ENCODE measurements at regions not wholly inside any gene's neighbourhood (a gene's known extent, or its start where the extent isn't known, plus 50 kb on each side); places are given as distances from the start of the nearest gene placed in this dataset.
"Not testable (repeated sequence)": the region's sequence is repeated elsewhere in the genome, so short reads cannot be mapped to it uniquely, and the experiment has no call there.

DNA sequence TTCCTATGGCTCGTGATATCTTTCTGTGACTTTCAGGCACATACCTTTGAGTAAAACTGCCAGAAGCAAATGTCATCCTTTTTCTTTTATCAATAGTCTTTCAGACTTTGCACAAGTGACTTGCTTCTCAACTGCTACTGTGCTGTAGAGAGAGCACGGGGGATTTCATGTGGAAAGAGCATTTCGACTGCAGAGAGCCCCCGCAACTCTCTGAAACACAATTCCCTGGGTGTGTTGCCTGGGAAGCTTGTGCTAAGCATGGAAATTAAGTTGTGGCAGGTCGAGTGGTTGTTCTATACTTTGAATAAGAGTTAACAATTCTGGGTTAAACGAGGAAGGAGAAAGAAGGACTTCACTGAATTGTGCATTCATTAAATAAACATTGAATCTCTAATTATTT lies 659.1 kb downstream of the TDRD15 start:
- DNase-seq (ENCODE audit: low read depth), result no peak

DNA sequence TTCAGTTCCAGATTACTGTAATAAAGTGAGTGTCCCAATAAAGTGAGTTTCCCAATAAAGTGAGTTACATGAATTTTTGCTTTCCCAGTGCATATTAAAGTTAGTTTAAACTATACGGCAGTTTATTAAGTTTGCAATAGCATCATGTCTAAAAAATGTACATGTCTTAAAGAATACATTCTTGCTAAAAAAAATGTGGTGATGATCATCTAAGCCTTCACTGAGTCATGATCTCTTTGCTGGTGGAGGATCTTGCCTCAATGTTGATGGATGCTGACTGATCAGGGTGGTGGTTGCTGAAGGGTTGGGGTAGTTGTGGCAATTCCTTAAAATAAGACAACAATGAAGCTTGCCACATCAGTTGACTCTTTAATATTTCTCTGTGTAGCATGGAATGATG lies 664.2 kb downstream of the TDRD15 start:
- no peak for DNase-seq (ENCODE audit: low read depth)

DNA sequence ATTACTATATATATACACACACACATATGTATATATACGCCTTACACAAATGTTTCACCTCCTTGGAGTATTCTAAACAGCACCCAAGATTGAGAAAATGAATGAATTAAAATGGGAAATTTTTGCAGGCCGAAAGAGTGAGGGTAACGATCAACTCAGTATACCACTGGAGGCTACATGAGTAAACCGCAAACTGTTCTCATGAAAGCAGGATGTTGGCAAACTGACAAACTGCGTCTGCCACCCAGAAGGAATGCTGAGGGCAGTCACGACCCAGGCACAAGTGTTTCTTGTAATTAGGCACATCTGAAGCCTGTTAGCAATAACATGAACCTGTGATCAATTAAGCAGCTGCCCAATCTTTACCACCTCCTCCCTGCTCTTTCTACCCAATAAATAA lies 666.5 kb downstream of the TDRD15 start:
- DNase-seq (ENCODE audit: low read depth), result not testable (repeated sequence)

DNA sequence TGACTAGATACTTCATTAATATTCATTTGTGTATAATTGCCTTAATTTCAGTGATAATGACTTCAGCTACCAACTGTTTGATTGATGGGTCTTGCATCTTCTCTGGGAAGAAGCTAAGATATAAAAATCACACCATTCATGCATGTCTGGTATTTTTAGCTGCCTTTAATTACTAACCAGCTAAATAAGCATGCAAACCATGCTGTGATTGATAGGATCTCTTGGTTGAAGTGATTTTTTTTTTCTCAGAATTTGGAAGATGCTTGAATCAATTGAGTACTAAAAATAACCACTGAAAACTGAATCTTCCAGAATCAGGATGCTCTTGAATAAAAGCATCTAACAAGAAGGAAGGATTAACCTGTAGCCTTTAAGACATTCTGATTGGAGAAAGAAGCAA lies 668.8 kb downstream of the TDRD15 start:
- DNase-seq (ENCODE audit: low read depth), result no peak

DNA sequence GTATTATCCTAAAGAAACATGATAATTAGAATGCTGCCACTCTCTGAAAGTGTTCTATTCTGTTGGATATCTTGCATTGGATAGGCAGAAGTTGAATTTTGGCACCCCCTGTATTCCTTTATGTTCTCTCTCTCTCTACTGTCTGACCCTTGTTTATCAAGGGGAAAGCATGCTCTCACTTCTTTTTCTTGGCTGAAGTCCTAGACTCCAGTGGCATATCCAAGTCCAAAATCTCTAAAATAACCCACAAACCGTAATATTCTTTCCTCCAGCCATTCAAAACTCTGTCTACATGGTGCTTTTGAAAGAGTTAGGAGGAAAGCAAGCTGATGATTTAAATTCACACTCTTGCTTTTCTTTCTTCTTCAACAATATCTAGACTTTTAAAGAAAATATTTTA lies 669.7 kb downstream of the TDRD15 start:
- no peak for DNase-seq (ENCODE audit: low read depth)

GRCh38 chr2:21794611-21795010 lies 670.8 kb downstream of the TDRD15 start:
- DNase-seq (ENCODE audit: low read depth), result no peak

- no peak for DNase-seq (ENCODE audit: low read depth)
These were observed 676.6 kb downstream of the TDRD15 start for GRCh38 chr2:21800356-21800755.

DNA sequence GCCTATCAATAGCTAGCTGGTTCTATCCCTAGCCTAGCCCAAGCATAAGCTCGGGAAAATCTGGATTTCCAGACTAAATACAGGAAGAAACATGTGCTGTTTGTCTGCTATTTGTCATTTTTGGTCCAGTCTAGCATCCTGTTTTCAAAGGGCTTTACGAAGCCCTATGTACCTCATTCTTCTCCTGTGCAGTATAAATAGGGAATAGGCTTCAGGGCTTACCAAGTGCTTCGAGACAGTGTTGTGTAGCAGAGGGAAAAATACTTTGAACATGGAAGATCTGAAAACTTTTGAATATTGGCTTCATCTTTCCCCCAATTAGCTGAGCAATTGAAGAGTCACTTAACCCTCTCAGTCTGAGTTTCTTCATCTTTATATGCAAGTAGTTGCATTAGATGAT lies 679.8 kb downstream of the TDRD15 start:
- DNase-seq (ENCODE audit: low read depth), result no peak

DNA sequence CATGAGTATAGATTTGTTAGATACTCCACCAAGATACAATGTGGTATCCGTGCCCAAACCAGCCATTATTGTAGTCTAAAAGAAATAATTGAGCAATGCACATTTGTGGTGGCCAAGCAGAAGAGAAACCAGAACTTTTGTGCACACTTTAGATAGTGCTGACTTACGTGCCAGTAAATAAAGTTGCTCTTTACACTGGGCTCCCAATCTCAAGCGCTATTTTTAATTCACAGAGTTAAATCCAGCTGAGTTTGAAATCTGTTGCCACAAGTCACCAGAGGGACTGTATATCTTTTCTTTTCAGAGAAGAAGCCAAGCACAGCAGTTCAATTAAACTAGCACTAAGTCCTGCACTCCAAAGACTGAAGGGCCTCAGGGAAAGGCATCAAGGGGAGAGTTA lies 680.4 kb downstream of the TDRD15 start:
- no peak for DNase-seq (ENCODE audit: low read depth)

DNA sequence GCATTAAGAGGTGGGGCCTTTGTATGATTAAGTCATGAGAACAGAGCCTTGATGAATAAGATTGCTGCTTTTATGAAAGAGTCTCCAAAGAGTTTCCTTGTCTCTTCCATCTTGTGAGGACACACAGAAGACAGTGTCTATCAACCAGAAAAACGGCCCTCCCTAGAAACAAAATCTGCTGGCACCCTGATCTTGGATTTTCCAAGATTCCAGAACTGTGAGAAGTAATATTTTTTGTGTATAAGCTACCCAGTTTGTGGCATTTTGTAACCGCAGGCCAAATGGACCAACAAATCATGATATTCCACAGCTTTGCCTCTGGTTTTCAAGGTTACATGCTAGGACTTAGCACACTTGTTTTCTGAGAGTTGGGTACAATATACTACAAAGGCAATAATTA lies 687.8 kb downstream of the TDRD15 start:
- no peak for DNase-seq (ENCODE audit: low read depth)

GRCh38 chr2:21812766-21813165 lies 689.0 kb downstream of the TDRD15 start:
- DNase-seq (ENCODE audit: low read depth), result no peak

DNA sequence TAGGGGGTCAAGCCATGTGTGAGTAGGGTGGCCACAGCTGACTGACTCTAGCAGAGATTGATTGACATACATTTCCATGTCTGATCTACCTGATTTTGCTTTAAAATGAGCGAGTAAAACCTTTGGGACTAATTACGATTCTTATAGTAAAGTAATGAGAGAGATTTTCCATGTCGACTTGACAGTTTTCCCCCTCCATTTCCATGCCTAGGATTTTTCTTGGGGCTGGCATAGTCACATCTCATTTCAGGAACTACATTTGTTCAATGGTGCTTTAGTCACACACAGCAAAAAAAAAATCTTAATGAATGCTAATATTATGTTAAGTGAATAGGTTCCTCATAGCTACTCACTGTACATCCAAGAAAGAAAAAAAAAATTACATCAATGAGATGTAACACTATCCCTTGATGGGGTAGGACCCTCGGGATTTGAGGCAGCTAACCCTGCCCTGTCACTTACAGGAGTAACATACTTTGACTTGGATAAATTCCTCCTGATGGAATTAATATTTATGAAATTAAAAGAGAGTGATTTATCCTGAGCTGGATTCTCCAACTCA lies 690.9 kb downstream of the TDRD15 start:
- DNase-seq (ENCODE audit: low read depth), result no peak

DNA sequence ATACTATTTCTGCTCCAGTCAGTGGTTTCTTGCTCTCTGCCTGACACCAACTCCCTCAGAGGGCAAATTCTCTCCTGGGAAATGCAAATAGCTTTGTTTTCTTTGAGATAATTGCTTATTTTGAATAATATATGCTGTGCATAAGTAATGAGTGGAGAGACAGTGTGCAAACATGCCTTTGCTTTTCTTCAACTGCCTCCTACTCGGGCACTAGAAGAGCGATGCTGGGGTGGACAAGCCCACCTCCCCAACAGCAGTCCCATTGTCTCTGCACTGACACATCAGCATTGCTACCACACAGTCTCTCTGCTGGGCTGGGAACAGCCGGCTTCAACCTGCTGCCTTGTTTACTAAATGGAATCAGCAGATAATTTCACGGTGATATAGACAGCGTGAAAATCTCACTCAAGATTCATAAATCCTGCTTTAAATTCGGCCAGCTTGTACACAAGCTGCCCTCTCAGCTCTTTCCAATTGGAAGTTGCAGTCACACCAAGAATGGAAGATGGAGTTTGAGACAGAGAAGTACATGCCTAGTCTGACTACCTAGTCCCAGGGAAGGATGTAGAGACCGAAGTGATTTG lies 694.5 kb downstream of the TDRD15 start:
- DNase-seq (ENCODE audit: low read depth), result no peak

- DNase-seq (ENCODE audit: low read depth), result no peak
These were observed 695.7 kb downstream of the TDRD15 start for GRCh38 chr2:21819454-21819853.

- no peak for DNase-seq (ENCODE audit: low read depth)
These were observed 696.5 kb downstream of the TDRD15 start for GRCh38 chr2:21820271-21820670.

- no peak for DNase-seq (ENCODE audit: low read depth)
These were observed 698.0 kb downstream of the TDRD15 start for GRCh38 chr2:21821672-21822227.

DNA sequence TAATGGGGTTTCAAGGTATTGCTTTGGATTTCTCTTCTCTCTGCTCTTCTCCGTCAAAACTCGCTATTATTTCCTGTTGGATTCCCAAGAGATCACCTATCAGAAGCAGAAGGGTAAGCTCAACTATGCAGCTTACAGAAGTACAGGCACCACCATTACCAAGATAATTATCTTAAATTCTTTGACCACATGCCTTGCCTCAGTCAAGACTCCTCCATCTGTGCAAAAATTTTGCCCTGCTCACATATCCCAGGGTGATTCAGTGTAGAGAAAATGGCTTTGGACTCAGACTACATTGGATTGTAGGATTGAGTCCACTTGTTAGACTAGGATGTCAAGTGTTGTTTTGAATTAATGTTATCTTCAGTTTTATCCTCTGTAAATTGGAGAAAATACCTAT lies 698.7 kb downstream of the TDRD15 start:
- DNase-seq (ENCODE audit: low read depth), result no peak

- no peak for DNase-seq (ENCODE audit: low read depth)
These were observed 710.0 kb downstream of the TDRD15 start for GRCh38 chr2:21833767-21834166.

DNA sequence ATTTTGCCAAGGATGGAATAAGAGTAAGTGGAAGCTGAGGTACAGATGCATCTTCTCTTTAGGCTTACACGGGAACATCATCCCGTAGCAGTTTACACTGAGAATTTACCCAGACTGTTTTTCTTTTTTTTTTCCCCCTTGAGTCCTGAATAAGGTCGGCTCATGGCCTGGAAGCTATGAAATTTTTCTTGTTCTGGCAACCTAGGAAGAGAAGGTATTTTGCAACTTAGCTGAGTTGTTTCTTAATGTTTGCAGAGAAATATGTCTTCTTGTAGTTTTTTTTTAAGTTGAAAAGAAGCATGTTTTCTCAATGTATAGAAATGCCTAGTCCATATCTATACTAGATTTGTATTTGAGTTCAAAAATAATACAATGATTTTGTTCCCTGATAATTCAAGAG lies 712.5 kb downstream of the TDRD15 start:
- DNase-seq (ENCODE audit: low read depth), result no peak

- no peak for DNase-seq (ENCODE audit: low read depth)
These were observed 713.0 kb downstream of the TDRD15 start for GRCh38 chr2:21836719-21837118.

DNA sequence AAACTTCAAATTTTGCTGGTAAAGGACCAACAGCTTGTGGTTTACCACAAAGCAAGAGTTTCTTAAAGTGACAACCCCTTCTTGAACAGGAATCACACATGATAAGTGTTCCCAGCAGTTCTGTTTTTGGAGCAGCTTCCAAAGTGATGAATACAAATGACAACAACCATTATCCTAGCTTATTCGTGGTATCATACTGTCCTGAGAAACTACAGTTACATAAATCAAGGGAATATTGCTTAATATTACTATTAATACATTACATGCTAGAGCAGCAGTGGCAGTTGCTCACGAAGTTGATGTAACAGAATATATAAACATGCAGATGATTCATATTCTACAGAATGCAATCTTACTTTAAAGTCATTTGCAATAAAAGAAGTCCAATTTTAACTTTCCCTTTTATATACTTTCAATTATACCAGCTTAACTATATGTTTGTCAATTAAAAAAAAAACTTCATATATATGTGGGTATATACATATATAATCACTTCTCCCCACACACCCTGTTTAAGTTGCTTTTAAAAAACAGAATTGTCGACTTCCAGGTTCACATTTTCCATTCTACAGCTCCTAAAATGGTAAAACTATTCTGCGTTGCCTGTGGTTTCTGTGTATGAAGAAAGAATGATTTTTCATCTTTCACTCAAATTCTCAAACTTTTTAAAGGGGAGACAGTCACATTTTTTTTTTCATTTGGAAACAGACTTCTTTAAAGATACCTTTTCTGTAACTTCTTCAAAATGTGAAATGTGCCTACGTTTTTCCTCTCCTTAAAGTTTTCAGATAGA lies 713.6 kb downstream of the TDRD15 start:
- DNase-seq (ENCODE audit: low read depth), result no peak

DNA sequence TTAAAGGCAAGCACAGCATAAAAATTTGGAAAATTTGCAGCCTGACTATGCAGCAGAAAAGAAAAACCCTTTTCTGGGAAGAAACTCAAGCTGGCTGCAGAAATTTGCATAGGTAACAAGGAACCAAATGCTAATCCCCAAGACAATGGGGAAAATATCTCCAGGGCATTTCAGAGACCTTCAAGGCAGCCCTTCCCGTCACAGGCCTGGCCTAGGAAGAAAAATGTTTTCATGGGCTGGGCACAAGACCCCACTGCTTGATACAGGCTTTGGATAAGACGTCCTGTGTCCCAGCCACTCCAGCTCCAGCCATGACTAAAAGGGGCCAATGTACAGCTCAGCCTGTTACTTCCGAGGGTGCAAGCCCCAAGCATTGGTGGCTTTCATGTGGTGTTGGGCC lies 717.6 kb downstream of the TDRD15 start:
- DNase-seq (ENCODE audit: low read depth), result no peak

- not testable (repeated sequence) for DNase-seq (ENCODE audit: low read depth)
These were observed 726.6 kb downstream of the TDRD15 start for GRCh38 chr2:21850367-21850766.

Data from stimulated activated CD8-positive, alpha-beta memory T cell treated with anti-CD3 and anti-CD28 coated beads, Interleukin-15, amount 100 ng/mL, for 24 hours (primary cell).